ENCODE measurements at regions not wholly inside any gene's neighbourhood (a gene's known extent, or its start where the extent isn't known, plus 50 kb on each side); places are given as distances from the start of the nearest gene placed in this dataset.

GRCh38 chr1:101741910-101742309 lies 254.8 kb downstream of the OLFM3 start:
- WGBS: 63% methylated on average over 5 of the region's 5 CpGs
- Histone ChIP-seq H3K4me1 (no peaks in the 10 kb centered on the region), H3K9me3 (peaks cover 4% of the 10 kb centered on the region), H3K27ac (no peak overlapping the region), H3K36me3 (no peaks in the 10 kb centered on the region), H3K4me3 (no peak overlapping the region), H3K27me3 (no peaks in the 10 kb centered on the region)
- DNase-seq (ENCODE audit: low spot score in 2 of 2): no peak
- TF ChIP-seq CTCF (IDR thresholded peaks at IDR 0.05) (no peak), POLR2AphosphoS5 (IDR thresholded peaks at IDR 0.05) (no peak), EP300 (IDR thresholded peaks at IDR 0.05) (no peak)

- WGBS: 74% methylated on average over 1 of the region's 1 CpG
- no peak overlapping the region for H3K4me3 ChIP-seq
- peaks cover 4% of the 10 kb centered on the region for H3K9me3 ChIP-seq
- no peak for DNase-seq (ENCODE audit: low spot score in 2 of 2)
- no peaks in the 10 kb centered on the region for H3K36me3 ChIP-seq
- TF ChIP-seq CTCF (IDR thresholded peaks at IDR 0.05) (no peak), POLR2AphosphoS5 (IDR thresholded peaks at IDR 0.05) (no peak), EP300 (IDR thresholded peaks at IDR 0.05) (no peak), POLR2A (IDR thresholded peaks at IDR 0.05) (no peak)
- H3K27me3 ChIP-seq: no peaks in the 10 kb centered on the region
- no peak overlapping the region for H3K27ac ChIP-seq
- H3K4me1 ChIP-seq: no peaks in the 10 kb centered on the region
Observed at GRCh38 chr1:101742509-101742908, 254.2 kb downstream of the OLFM3 start.

- Histone ChIP-seq H3K4me3 (no peak overlapping the region), H3K27me3 (no peaks in the 10 kb centered on the region), H3K27ac (no peak overlapping the region), H3K9me3 (peaks cover 4% of the 10 kb centered on the region), H3K36me3 (no peaks in the 10 kb centered on the region), H3K4me1 (no peaks in the 10 kb centered on the region)
- TF ChIP-seq EP300 (IDR thresholded peaks at IDR 0.05): no peak
- TF ChIP-seq CTCF (IDR thresholded peaks at IDR 0.05): no peak
- no peak for TF ChIP-seq POLR2A (IDR thresholded peaks at IDR 0.05)
- no peak for TF ChIP-seq POLR2AphosphoS5 (IDR thresholded peaks at IDR 0.05)
- no peak for DNase-seq (ENCODE audit: low spot score in 2 of 2)
- WGBS: 55% methylated on average over 2 of the region's 2 CpGs
Observed at GRCh38 chr1:101745551-101746270, 251.0 kb downstream of the OLFM3 start.

- H3K36me3 ChIP-seq: no peaks in the 10 kb centered on the region
- H3K27ac ChIP-seq: no peak overlapping the region
- 72% methylated on average over 2 of the region's 2 CpGs for WGBS
- TF ChIP-seq POLR2AphosphoS5 (IDR thresholded peaks at IDR 0.05) (no peak), POLR2A (IDR thresholded peaks at IDR 0.05) (no peak), CTCF (IDR thresholded peaks at IDR 0.05) (no peak), EP300 (IDR thresholded peaks at IDR 0.05) (no peak)
- no peaks in the 10 kb centered on the region for H3K4me1 ChIP-seq
- no peak overlapping the region for H3K4me3 ChIP-seq
- DNase-seq (ENCODE audit: low spot score in 2 of 2): no peak
- H3K27me3 ChIP-seq: no peaks in the 10 kb centered on the region
- H3K9me3 ChIP-seq: peaks cover 4% of the 10 kb centered on the region
Observed at GRCh38 chr1:101748077-101748476, 248.6 kb downstream of the OLFM3 start.

Measured in suprapubic skin (tissue), 4 donors.